ENCODE measurements at regions not wholly inside any gene's neighbourhood (a gene's known extent, or its start where the extent isn't known, plus 50 kb on each side); places are given as distances from the start of the nearest gene placed in this dataset.

DNA sequence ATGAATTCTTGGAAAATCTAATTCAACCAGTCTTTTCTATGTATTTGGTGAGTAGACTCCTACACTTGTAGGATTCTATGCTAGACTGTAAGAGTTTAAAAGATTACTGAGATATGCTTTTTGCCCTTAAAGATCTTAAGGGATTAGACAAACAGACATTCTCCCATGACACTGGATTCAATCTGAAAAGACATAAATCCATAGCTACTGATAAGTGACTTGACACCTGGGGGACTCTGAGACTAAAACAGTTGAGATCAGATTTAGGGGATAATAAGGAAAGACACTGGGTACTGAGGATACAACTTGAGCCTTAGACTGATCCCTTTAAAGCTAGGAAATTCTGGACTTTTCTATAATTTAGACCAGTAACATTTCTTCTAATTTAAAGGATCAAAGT lies 1233.4 kb downstream of the XPNPEP1 start:
- Histone ChIP-seq H3K4me1 (ENCODE audit: low read depth) (no peaks in the 10 kb centered on the region), H3K36me3 (ENCODE audit: low read depth) (no peaks in the 10 kb centered on the region), H3K4me3 (no peak overlapping the region), H3K9me3 (no peaks in the 10 kb centered on the region)
- DNase-seq: no peak
- intact Hi-C loops (cut with DNase I, micrococcal nuclease): no loop called here
- TF ChIP-seq, protein P1, sequence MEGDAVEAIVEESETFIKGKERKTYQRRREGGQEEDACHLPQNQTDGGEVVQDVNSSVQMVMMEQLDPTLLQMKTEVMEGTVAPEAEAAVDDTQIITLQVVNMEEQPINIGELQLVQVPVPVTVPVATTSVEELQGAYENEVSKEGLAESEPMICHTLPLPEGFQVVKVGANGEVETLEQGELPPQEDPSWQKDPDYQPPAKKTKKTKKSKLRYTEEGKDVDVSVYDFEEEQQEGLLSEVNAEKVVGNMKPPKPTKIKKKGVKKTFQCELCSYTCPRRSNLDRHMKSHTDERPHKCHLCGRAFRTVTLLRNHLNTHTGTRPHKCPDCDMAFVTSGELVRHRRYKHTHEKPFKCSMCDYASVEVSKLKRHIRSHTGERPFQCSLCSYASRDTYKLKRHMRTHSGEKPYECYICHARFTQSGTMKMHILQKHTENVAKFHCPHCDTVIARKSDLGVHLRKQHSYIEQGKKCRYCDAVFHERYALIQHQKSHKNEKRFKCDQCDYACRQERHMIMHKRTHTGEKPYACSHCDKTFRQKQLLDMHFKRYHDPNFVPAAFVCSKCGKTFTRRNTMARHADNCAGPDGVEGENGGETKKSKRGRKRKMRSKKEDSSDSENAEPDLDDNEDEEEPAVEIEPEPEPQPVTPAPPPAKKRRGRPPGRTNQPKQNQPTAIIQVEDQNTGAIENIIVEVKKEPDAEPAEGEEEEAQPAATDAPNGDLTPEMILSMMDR (IDR thresholded peaks at IDR 0.05): no peak
- no peak for ATAC-seq

DNA sequence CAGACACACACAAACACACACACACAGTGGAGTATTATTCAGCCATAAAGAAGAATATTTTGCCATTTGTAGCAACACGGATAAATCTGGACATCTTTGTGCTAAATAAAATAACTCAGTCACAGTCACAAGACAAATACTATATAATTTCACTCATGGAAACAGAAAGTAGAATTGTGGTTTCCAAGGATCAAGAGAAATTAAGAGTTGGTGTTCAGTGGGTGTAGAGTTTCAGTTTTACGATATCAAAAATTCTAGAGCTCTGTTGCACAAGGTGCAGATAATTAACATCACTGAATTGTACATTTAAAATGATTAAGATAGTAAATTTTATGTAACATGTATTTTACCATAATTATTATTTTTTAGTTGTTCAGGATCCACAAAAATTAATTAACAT lies 1235.0 kb downstream of the XPNPEP1 start:
- ATAC-seq (no peak), DNase-seq (no peak)
- intact Hi-C loops (cut with DNase I, micrococcal nuclease): no loop called here
- H3K4me1 ChIP-seq (ENCODE audit: low read depth): no peaks in the 10 kb centered on the region
- no peak overlapping the region for H3K4me3 ChIP-seq
- no peaks in the 10 kb centered on the region for H3K9me3 ChIP-seq
- TF ChIP-seq, protein P1 (IDR thresholded peaks at IDR 0.05): no peak
- H3K36me3 ChIP-seq (ENCODE audit: low read depth): no peaks in the 10 kb centered on the region

GRCh38 chr10:108685863-108686531 lies 1237.3 kb downstream of the XPNPEP1 start:
- H3K4me3 ChIP-seq: no peak overlapping the region
- intact Hi-C loops (cut with DNase I, micrococcal nuclease): no loop called here
- H3K4me1 ChIP-seq (ENCODE audit: low read depth): no peaks in the 10 kb centered on the region
- H3K9me3 ChIP-seq: no peaks in the 10 kb centered on the region
- no peak for ATAC-seq
- TF ChIP-seq, protein P1 (IDR thresholded peaks at IDR 0.05): no peak
- DNase-seq: no peak
- no peaks in the 10 kb centered on the region for H3K36me3 ChIP-seq (ENCODE audit: low read depth)

- no peaks in the 10 kb centered on the region for H3K36me3 ChIP-seq (ENCODE audit: low read depth)
- H3K4me3 ChIP-seq: no peak overlapping the region
- TF ChIP-seq, protein P1 (IDR thresholded peaks at IDR 0.05): no peak
- intact Hi-C loops (cut with DNase I, micrococcal nuclease): no loop called here
- ATAC-seq (no peak), DNase-seq (no peak)
- no peaks in the 10 kb centered on the region for H3K4me1 ChIP-seq (ENCODE audit: low read depth)
- no peaks in the 10 kb centered on the region for H3K9me3 ChIP-seq
These were observed 1238.9 kb downstream of the XPNPEP1 start for GRCh38 chr10:108684431-108684830.

DNA sequence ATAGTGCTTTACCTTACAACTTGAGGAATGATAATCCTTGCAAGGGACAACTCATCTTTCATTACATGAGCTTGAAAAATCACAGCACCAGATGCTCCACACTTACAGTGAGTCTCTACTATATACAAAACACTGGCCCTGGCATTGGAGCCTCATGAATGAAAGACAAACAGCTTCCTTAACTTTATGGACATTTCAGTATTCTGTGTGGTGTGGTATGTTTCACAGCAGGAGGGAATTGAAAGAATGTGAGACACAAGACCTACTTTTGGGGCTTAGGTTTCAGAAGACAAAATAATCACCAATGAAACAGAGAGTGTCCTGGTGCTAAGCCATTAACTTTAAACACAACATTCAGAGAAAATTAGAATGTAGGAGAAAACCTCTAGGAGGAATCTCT lies 1249.6 kb downstream of the XPNPEP1 start:
- Histone ChIP-seq H3K4me1 (ENCODE audit: low read depth) (no peaks in the 10 kb centered on the region), H3K36me3 (ENCODE audit: low read depth) (no peaks in the 10 kb centered on the region), H3K9me3 (no peaks in the 10 kb centered on the region), H3K4me3 (no peak overlapping the region)
- DNase-seq (no peak), ATAC-seq (no peak)
- TF ChIP-seq, protein P1 (IDR thresholded peaks at IDR 0.05): no peak
- intact Hi-C loops (cut with DNase I, micrococcal nuclease): no loop called here

GRCh38 chr10:108663587-108663986 lies 1259.7 kb downstream of the XPNPEP1 start:
- TF ChIP-seq, protein P1 (IDR thresholded peaks at IDR 0.05): no peak
- intact Hi-C loops (cut with DNase I, micrococcal nuclease): no loop called here

More at GRCh38 chr10:108663587-108663986, 1259.7 kb downstream of the XPNPEP1 start:
- H3K9me3 ChIP-seq: no peaks in the 10 kb centered on the region
- DNase-seq (no peak), ATAC-seq (no peak)
- no peak overlapping the region for H3K4me3 ChIP-seq
- no peaks in the 10 kb centered on the region for H3K36me3 ChIP-seq (ENCODE audit: low read depth)
- H3K4me1 ChIP-seq (ENCODE audit: low read depth): no peaks in the 10 kb centered on the region

All from mucosa of descending colon (tissue), 3 donors.